GM23338 (cell line): ENCODE measurements at regions not wholly inside any gene's neighbourhood (a gene's known extent, or its start where the extent isn't known, plus 50 kb on each side); places are given as distances from the start of the nearest gene placed in this dataset.

Experiments used
- CTCF ChIP-seq, 2 experiments: fragments of 200-600 bp in 1 of 2; sonication (generic) in 1 of 2; conservative IDR thresholded peaks; 2 replicates each; pipeline versions ENCODE4 v1.5.1 to v1.6.1; 2016 to 2017; ENCODE audit warnings: antibody characterized with exemption in 2 of 2, low read depth in 2 of 2, mild to moderate bottlenecking in 2 of 2, moderate library complexity in 1 of 2
- EZH2 ChIP-seq: fragments of 200-600 bp; sonication (generic); IDR thresholded peaks from one replicate; pipeline ENCODE4 v1.8.0; 2017; ENCODE audit warnings: antibody characterized with exemption, mild to moderate bottlenecking, low read depth; ENCODE audit not compliant: unreplicated experiment
- NANOG ChIP-seq: IDR thresholded peaks from 2 replicates; pipeline ENCODE4 v1.6.1; 2016; ENCODE audit warnings: antibody characterized with exemption, borderline replicate concordance
- POLR2AphosphoS5 ChIP-seq: IDR thresholded peaks from 2 replicates; pipeline ENCODE4 v1.6.1; 2016; ENCODE audit warnings: antibody characterized with exemption, low read depth
- REST ChIP-seq: IDR thresholded peaks from one replicate; pipeline ENCODE4 v1.6.1; 2018; ENCODE audit warnings: antibody characterized with exemption; ENCODE audit not compliant: unreplicated experiment

- TF ChIP-seq CTCF (conservative IDR thresholded peaks at IDR 0.05; ENCODE audit: low read depth in 2 of 2) (no peak), NANOG (no peak), POLR2AphosphoS5 (no peak), EZH2 (no peak), REST (no peak)
These were observed 452.1 kb upstream of the ASIC2 start for GRCh38 chr17:33745047-33745760.
